ENCODE measurements at regions not wholly inside any gene's neighbourhood (a gene's known extent, or its start where the extent isn't known, plus 50 kb on each side); places are given as distances from the start of the nearest gene placed in this dataset.

DNA sequence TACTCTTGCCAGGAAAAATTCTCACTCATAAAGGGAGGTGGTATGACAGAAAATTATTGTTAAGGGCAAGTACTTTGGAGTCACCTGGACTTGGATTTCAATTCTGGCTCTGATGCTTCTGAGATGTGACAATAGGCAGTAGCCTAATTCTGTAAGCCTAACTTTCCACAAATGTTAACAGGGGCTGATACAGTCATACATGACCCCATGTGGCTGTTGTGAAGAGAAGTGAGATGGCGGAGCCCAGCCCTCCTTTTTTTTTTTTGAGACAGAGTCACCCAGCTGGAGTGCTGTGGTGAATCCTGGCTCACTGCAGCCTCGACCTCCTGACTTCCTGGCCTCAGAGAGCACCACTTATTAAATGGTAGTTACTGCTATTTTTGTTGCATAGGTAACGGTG, 54.4 kb upstream of the IRF2 start:
- no peak for DNase-seq (ENCODE audit: low read depth)

GRCh38 chr4:184528051-184528450, 53.7 kb upstream of the IRF2 start:
- DNase-seq (ENCODE audit: low read depth): no peak

DNA sequence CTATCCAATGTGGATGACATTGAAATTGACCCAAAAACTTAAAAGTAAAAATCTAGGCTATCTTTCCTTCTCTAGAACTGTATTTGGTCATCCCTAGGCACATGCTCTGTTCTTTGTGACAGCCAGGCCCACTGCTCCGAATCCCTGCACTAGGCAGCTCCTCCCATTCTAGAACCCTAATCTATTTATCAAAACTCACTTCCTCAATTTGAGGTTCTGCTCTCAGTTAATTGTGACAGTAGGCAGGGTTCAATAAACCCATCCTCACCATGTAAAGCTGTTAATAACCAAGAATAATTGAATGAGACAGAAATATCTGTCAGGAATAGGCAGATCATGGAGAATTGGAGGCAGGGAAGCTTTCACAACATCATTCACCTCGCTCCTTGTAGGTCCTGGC, 51.9 kb upstream of the IRF2 start:
- no peak for DNase-seq (ENCODE audit: low read depth)

All from RPMI7951 (cell line).